ENCODE measurements at regions not wholly inside any gene's neighbourhood (a gene's known extent, or its start where the extent isn't known, plus 50 kb on each side); places are given as distances from the start of the nearest gene placed in this dataset.

DNA sequence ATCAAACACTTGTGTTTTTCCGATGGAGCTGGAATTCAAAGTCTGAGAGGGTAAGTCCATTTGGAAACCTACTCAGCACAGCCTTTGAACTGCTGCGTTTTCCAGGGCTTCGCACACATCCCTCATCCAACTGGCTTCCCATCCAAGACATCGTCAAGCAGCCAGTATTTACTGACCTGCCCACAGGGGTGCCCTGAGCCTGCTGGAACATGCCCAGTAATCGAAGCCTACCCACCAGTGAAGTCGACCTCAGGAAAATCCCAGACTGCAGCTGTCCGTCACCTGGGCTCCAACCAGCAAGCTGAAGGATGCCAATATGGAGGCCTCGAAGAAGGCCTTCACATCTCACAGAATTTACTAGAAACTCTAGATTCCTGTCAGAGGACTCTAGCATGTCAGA, 261.6 kb downstream of the PLPP3 start:
- Mint-ChIP-seq H3K4me3 (no peak overlapping the region), H3K27me3 (ENCODE audit: low read depth) (no peaks in the 10 kb centered on the region), H3K27ac (no peak overlapping the region), H3K4me1 (peaks cover 10% of the 10 kb centered on the region), H3K36me3 (peaks cover 12% of the 10 kb centered on the region), H3K9me3 (peaks cover 22% of the 10 kb centered on the region)
- ATAC-seq (no peak), DNase-seq (ENCODE audit: low spot score) (no peak)
- CTCF ChIA-PET, result no interaction called here
- TF ChIP-seq ZNF423 (CRISPR knock-in tag; IDR thresholded peaks at IDR 0.05) (no peak), MAX (CRISPR knock-in tag; IDR thresholded peaks at IDR 0.05) (no peak), MYBL2 (CRISPR knock-in tag; IDR thresholded peaks at IDR 0.05) (no peak), PRDM15 (CRISPR knock-in tag; IDR thresholded peaks at IDR 0.05) (no peak), TEAD1 (CRISPR knock-in tag; IDR thresholded peaks at IDR 0.05) (no peak), ZNF671 (CRISPR knock-in tag; IDR thresholded peaks at IDR 0.05) (no peak), TCF7 (CRISPR knock-in tag; IDR thresholded peaks at IDR 0.05; ENCODE audit: low read depth) (no peak), ZMAT4 (CRISPR knock-in tag; IDR thresholded peaks at IDR 0.05) (no peak), SMAD3 (CRISPR knock-in tag; IDR thresholded peaks at IDR 0.05; ENCODE audit: borderline replicate concordance) (no peak)
- TF ChIP-seq, protein P1, sequence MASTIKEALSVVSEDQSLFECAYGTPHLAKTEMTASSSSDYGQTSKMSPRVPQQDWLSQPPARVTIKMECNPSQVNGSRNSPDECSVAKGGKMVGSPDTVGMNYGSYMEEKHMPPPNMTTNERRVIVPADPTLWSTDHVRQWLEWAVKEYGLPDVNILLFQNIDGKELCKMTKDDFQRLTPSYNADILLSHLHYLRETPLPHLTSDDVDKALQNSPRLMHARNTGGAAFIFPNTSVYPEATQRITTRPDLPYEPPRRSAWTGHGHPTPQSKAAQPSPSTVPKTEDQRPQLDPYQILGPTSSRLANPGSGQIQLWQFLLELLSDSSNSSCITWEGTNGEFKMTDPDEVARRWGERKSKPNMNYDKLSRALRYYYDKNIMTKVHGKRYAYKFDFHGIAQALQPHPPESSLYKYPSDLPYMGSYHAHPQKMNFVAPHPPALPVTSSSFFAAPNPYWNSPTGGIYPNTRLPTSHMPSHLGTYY (CRISPR knock-in tag; IDR thresholded peaks at IDR 0.05), result no peak
- TF ChIP-seq, protein P2, sequence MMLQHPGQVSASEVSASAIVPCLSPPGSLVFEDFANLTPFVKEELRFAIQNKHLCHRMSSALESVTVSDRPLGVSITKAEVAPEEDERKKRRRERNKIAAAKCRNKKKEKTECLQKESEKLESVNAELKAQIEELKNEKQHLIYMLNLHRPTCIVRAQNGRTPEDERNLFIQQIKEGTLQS (CRISPR knock-in tag; conservative IDR thresholded peaks at IDR 0.05), result no peak
- TF ChIP-seq, protein P3, sequence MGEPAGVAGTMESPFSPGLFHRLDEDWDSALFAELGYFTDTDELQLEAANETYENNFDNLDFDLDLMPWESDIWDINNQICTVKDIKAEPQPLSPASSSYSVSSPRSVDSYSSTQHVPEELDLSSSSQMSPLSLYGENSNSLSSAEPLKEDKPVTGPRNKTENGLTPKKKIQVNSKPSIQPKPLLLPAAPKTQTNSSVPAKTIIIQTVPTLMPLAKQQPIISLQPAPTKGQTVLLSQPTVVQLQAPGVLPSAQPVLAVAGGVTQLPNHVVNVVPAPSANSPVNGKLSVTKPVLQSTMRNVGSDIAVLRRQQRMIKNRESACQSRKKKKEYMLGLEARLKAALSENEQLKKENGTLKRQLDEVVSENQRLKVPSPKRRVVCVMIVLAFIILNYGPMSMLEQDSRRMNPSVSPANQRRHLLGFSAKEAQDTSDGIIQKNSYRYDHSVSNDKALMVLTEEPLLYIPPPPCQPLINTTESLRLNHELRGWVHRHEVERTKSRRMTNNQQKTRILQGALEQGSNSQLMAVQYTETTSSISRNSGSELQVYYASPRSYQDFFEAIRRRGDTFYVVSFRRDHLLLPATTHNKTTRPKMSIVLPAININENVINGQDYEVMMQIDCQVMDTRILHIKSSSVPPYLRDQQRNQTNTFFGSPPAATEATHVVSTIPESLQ (CRISPR knock-in tag; IDR thresholded peaks at IDR 0.05), result no peak
- POLR2A ChIA-PET, result no interaction called here

- TF ChIP-seq ZMAT4 (CRISPR knock-in tag; IDR thresholded peaks at IDR 0.05) (no peak), TP53 (CRISPR knock-in tag; IDR thresholded peaks at IDR 0.05) (no peak), SMAD4 (CRISPR knock-in tag; IDR thresholded peaks at IDR 0.05) (no peak), USF2 (CRISPR knock-in tag; IDR thresholded peaks at IDR 0.05) (no peak), ZNF232 (CRISPR knock-in tag; IDR thresholded peaks at IDR 0.05) (no peak), FOXJ3 (CRISPR knock-in tag; IDR thresholded peaks at IDR 0.05; ENCODE audit: borderline replicate concordance) (no peak), ATF1 (CRISPR knock-in tag; IDR thresholded peaks at IDR 0.05) (no peak), CDX4 (CRISPR knock-in tag; IDR thresholded peaks at IDR 0.05; ENCODE audit: borderline replicate concordance) (no peak), PRRX2 (CRISPR knock-in tag; IDR thresholded peaks at IDR 0.05) (no peak)
- no peaks in the 10 kb centered on the region for H3K27me3 Mint-ChIP-seq (ENCODE audit: low read depth)
- H3K9me3 Mint-ChIP-seq, result peaks cover 22% of the 10 kb centered on the region
- no peak for DNase-seq (ENCODE audit: low spot score)
- ChIA-PET CTCF (no interaction called here), POLR2A (no interaction called here)
- no peak overlapping the region for H3K4me3 Mint-ChIP-seq
- ATAC-seq, result no peak
- no peak overlapping the region for H3K27ac Mint-ChIP-seq
- peaks cover 12% of the 10 kb centered on the region for H3K36me3 Mint-ChIP-seq
- H3K4me1 Mint-ChIP-seq, result peaks cover 2% of the 10 kb centered on the region; the same call in 1 of the 2 replicates
Observed at GRCh38 chr1:56315293-56315942, 263.9 kb downstream of the PLPP3 start.
